H1 (cell line): ENCODE measurements at regions not wholly inside any gene's neighbourhood (a gene's known extent, or its start where the extent isn't known, plus 50 kb on each side); places are given as distances from the start of the nearest gene placed in this dataset.

ENCODE experiments used
- EGR1 ChIP-seq: IDR thresholded peaks from 2 replicates; pipeline ENCODE4 v1.6.1; 2011; ENCODE audit warnings: low read depth, low read length, borderline replicate concordance
- HDAC6 ChIP-seq: IDR thresholded peaks from one replicate; pipeline ENCODE4 v1.7.1; 2012; ENCODE audit warnings: low read depth, mild to moderate bottlenecking, inconsistent platforms, low read length, moderate library complexity

DNA sequence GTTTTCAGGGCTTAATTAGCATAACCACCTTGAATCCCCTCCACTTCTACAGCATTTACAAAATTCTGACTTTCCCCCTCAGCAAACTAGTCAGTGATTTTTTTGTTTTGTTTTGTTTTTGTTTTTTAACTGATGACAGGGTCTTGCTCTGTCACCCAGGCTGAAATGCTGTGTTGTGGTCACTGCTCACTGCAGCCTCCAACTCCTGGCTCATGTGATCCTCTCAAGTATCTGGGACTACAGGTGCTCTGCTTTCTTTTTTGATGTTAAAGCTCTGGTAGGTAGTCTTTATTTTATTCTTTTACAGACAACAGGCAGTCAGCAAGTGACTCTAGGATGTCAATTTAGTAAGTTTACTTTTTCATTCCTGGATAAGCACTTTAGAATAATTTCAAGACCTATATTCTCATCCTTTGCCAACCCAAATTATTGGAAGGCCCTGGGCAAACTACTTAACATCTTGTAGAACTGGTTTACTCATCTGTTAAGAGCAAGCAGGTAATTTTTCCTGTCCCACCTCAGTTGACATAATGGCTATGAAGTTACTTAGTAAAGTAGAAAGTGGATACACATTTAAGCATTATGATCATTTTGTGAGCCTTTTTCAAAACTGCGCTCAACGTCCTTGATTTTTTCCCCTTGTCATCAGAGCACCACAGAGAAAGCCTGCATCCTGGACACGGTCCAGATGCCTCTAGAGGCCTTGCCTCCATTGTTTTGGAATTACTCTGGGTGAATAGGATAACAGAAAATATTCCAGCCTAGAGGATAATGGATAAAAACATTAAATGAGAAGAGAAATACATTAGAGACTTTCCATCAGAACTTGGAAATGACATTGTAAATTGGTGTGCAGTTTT lies 69.9 kb upstream of the NDUFB4 start:
- no peak for TF ChIP-seq EGR1
- TF ChIP-seq HDAC6, result no peak
